ENCODE measurements at regions not wholly inside any gene's neighbourhood (a gene's known extent, or its start where the extent isn't known, plus 50 kb on each side); places are given as distances from the start of the nearest gene placed in this dataset.
"Not testable (repeated sequence)": the region's sequence is repeated elsewhere in the genome, so short reads cannot be mapped to it uniquely, and the experiment has no call there.

DNA sequence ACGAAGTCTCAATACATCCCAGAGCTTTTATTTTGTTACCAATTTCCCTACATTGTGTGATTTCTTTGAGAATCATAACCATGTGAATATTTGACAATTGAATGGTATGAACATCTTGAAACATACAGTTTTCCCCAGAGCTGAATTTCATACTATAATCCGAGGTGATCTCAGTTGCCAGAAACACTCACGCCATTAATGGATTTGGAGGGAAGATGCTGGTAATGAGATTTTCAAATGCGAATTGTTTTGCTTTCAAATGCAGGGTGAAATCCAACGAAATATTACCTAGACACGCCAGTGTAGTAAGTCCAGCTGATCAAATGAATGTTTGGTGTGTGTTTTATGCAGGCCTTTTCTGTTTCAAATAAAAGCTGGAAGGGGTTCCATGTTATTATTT, 277.8 kb upstream of the CDH5 start:
- no peak for DNase-seq

DNA sequence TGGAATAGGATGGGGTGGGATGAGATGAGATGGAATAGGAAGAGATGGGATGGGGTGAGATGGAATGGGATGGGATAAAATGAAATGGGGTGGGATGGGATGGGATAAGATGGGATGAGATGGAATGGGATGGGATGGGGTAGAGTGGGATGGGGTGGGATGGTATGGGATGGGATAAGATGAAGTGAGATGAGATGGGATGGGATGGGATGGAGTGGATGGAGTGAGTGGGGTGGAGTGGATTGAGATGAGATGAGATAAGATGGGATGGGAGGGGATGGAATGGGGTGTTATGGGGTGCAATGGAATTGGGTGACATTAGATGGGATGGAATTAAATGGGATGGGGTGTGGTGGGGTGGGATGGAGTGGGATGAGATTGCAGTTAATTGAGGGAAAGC, 279.2 kb upstream of the CDH5 start:
- DNase-seq, result no peak

DNA sequence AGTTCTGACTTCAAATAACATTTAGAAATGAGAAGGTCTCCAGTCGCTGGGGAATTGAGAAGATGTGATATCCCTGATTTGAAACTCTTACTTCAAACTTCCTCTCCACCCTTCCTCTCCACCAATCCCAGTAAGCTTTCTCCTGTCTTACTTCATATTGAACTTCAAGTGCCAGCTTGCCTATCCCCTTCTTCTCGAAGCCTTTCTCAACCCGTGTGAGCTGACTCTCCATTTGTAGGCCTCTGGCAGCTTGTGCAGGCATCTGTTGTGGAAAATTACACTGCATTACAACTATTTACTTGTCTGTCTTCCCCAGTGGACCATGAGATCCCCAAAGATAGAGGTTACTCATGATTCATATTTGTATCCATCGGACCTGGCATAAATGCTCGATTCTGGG, 280.8 kb upstream of the CDH5 start:
- DNase-seq, result no peak

DNA sequence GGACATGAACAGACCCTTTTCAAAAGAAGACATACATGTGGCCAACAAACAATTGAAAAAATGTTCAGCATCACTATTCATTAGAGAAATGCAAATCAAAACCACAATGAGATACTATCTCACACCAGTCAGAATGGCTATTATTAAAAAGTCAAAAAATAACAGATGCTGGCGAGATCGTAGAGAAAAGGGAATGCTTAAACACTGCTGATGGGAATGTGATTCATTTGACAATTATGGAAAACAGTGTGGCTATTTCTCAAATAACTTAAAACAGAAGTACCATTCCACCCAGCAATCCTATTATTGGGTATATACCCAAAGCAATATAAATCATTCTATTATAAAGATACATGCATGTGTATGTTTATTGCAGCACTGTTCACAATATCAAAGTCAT, 281.8 kb upstream of the CDH5 start:
- not testable (repeated sequence) for DNase-seq

DNA sequence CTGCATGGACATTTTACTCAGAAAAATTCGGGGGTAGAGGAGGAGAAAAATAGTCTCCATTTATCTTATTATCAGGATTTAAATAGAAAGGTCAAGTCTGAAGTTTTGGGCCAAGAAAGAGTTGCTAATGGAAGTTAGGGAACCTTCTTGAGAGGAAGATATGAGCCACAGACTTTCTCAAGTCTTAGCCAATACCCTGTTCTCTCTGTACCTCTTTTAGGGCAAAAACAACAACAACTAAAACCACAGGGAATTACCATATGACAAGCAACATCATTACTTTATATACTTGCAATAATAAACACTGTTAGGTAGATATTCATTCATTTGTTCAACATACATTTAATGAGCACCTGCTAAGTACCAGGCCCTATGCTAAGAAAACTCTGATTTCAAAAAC, 282.2 kb upstream of the CDH5 start:
- DNase-seq, result no peak

DNA sequence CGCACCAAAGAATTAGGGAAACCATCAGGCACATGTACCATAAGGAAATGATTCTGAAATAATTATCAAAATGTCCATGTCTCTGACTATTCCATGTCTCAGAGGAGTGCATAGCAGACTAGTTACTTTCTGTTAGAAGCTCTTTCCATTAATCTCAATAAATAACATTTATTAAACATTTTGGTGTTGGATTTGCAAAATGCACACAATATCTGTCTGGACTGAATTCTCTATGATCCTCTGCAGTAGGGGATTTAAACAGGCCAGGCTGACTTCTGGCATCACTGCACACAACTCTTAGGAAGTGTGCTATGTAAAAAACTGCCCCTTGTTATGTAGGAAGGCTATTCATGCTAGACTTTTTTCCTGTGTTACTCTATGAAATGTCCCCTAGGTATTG, 283.3 kb upstream of the CDH5 start:
- no peak for DNase-seq

DNA sequence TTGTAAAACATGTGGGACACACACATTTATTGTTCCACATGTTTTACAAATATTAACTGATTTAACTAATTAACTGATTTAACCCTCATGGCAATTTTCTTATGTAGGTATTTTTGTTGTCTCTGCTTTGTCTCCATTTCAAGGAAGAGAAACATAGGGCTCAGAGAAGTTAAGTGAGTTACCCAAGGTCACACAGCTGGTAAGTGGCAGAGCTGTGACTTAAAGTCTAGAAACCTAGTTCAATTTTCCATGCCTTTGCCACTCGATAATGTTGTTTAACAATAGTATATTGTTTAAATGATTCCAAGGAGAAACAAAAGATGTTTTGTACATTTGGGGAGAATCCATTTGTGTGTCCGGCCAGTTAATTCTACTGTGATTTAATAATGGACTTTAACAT, 284.1 kb upstream of the CDH5 start:
- no peak for DNase-seq

DNA sequence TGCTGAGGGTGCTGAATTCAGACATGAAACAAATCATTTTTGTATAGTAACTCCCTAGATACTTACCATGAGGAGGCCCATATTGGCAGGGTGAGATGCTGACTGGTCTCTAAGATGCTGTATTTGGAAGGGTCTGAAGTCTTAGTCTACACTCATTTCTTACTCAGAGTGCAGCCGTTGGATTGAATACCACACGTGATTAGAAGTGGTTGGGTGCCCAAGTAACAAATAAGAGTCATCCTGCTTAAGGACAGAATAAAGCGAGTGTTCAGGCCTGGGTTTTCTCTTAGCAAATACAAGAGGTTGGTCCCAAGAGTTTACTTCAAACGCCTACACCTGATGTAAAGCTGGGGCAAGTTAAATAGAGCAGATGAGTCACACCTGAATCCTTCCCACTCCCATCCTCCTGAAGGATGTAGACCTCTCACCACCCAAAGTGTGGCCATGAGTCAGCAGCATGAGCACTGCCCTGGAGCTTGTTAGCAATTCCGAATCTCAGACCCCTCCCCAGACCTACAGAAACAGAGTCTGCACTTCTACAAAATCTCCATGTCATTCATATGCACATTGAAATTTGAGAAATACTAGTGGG, 284.6 kb upstream of the CDH5 start:
- no peak for DNase-seq

DNA sequence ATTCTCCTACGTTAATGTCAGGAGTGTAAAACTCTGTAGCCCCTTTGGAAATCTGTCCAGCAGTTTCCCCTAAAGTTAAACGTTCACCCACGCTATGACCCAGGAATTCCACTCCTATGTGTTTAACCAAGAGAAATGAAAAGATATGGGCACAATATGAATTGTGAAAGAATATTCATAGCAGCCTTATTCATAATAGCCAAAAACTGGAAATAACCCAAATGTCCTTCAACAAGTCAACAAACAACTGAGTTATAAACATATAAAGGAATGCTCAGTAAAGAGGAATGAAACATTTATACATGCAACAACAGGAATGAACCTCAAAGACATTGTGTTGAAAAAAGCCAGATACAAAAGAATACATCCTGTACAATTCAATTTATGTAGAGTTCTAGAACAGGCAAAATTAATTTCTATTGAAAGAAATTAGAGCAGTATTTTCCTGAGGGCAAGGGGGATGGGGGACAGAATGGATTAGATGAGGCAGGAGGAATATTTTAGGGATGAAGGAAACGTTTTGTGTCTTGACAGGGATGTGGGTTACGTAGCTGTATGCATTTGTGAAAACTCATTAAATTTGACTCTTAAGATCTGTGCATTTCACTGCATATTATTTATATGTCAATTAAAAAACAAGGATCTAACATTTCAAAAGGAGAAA, 286.7 kb upstream of the CDH5 start:
- no peak for DNase-seq

DNA sequence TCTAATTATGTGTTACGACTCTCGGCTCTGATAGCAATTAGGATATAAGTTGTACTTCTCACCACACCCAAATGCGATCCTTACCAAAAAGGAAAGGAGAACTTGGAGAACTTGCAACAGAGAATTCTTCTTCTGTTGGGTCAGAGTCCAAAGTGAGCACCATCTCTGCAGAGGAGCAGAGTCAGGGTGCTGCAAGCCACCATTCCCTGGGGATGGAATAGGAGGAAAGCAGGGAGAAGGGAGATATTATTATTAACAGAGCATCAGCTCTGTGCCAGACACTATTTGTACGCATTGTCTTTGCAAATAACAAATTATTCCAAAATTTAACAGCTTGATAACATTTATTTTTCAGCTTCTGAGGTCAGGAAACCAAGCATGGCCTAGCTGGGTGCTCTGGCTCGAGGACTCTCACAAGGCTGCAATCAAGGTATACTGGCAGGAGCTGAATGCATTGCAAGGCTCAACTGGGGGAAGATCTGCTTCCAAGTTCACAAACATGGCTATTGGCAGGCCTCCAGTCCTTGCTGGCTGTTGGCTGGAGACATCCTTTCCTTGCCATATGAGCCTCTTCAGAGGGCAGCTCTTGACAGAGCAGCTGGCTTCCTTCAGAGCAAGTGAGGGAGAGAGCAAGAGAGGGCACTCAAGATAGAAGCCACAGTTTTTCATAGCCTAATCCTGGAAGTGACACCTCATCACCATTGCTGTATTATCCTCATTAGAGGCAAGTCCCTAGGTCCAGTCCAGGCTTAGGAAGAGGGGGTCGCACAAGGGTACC, 296.2 kb upstream of the CDH5 start:
- DNase-seq, result no peak

DNA sequence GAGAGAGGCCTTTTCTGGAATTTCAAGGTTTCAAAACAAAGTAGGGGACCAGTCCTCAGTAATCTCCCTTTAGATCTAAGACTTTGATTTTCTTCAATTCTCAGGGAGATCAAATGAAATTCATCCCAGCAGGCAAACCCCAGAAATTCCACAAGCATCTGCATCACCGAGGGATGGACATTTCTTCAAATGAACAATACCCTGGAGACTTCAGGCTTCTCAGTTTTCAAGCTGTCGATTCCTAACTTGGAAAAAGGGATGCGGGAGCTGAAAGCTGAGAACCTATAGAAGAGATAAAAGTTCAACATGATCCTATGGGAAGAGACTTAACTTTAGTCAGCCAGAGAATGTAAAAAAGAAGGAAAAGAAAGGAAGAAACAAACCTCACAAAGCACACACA, 296.9 kb upstream of the CDH5 start:
- no peak for DNase-seq

DNA sequence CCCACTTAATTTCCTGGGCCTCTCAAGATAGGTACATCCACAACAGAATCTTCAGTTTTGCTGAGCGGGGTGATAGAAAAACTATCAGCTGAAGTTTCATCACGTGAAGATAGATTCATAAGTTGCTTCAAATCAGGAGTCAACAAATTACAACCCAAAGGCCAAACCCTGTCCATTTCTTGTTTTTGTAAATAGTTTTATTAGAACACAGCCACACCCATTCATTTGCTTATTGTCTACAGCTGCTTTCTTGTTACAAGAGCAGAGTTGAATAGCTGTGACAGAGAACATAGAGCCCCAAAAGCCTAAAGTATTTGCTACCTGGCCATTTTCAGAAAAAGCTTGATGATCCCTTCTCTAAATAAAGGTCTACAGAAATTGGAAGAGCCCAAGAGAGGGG, 300.1 kb upstream of the CDH5 start:
- no peak for DNase-seq

DNA sequence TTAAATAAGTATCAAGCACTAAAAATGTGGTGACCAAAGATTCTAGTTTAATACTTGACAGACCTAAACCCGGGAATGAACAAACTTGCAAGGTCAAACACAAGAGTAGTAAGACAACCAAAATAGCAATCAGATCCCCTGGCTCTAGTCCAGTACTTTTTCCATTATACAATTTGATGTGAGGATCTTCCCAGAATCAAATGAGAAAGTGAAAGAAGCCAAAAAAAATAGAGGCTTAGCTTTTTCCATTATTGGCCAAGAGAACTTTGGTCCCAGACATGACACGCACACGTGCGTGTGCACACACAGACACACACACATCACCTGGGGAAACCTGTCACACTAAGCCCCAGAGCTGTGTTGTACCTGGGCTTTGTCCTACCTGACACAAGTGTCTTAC, 300.6 kb upstream of the CDH5 start:
- no peak for DNase-seq

DNA sequence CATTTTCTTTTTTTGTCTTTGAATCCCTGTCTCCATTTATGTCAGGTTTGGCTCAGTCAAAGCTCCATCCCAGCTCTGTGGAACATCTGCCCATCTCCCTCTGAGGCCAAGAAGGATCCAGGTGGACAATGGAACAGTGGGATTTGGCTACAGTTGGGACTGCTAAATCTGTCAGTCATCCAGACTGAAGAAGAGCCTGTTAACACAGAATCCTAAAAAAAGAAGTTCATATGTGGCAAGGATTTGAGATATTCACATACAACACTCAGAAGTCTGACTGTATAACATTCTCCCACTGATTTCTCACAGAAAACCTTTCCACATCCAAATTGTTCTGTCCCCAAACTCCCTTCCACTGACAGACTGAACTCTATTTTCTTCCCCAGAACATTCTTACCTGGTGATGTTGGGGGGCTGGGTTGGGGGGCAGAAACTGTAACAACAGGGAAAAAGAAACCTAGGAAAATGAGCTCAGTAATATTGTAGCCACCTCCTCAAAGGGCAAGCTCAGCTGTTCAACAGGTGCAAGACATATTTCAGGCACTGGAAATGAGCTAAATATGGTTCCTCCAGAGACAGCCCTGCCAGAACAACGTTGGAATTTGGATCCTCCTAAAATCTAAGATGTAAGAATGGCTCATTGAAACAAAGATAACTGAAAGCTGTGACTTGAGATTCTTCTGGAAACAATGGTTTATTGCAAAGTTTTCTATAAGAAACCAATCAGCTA, 301.5 kb upstream of the CDH5 start:
- DNase-seq, result no peak

DNA sequence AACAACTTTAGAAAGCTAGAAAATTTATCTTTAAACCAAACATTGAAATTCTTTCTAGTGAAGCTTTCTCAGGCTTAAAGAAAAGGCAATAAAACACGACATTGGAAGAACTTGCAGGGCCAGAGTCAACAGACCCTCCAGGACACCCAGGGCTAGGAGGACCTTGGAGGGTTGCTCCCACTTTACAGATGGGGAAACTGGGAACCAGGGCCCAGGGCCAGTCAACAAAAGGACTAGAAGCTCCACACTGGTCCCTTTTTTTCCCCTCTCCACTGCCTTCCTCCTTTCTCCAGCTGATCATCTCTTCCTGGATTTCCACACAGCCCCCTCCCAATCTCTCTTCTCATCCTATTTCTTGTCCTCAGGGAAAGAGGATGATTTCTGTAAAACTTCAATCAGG, 307.7 kb upstream of the CDH5 start:
- DNase-seq, result no peak

DNA sequence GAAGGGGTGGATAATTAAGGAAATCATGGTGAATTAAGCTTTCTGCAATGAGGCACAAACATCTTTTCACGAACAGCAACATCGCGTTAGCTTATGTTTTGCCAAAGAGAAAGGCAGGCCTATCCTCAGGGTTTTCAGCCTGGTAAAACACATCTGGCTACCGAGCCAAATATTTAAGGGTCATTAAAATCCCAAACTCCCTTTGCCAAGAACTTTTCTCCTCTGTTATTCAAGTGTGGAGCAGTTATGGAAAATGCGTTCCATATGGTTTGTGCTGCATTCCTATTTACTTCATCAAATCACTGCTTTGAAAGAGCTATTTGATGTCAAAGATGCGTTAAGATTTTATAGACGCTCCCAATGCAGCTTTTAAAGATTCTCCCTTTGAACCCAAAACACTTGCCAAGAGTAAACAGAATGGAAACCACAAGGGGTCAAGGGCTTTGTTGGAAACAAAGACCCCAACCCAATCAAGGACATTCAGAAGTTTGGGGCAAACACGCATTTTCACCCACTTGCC, 308.3 kb upstream of the CDH5 start:
- no peak for DNase-seq

DNA sequence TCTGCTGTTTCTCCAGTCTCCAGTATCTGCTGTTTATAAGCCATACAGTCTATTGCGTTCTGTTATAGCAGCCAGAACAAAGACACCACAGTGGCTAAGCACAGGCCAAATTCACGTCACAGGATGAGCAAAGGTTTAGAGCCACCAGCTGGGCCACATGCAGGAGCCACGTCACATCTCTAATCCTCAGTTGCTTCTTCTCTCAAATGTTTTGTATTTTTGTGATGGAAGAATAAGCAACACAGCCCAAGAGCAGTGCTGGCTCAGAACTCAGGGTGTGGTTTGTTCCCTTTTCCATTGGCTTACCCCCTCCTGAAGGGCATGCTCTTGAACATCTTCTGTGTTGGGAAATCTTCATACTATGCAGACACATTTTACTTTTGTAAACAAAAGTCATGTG, 309.4 kb upstream of the CDH5 start:
- DNase-seq, result no peak

DNA sequence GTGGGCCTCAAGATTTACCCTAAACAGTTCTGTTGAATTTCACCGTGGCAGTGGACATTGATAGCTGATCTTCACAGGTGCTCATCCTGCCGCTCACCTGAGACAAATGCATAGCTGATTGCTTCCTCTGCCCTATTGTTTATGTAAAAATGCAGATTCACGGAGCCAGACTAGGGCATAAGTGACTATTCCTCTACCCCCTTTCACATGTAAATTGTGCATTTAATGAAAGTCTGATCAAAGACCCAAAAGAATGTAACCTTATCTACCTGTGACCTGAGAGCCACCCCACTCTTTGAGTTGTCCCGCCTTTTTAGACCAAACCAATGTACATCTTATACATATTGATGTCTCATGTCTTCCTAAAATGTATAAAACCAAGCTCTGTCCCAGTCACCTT, 312.4 kb upstream of the CDH5 start:
- no peak for DNase-seq

DNA sequence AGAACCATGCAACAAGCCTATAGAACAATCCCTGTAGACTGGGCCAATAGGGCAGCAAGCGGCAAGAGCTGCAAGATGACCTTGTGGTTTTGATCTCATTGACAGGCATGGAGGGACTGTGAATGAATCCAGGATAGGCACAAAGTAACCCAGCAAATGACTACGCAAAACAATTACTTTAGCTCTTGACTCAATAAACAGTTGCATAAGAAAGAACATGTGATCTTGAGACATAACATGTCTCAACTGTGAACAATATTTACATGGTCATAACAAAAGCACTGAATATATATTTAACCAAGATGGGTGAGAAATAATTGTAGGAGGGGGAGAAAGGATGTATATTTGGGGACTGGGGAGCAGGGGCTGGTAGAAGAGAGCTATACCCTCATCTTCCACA, 313.7 kb upstream of the CDH5 start:
- DNase-seq, result no peak

DNA sequence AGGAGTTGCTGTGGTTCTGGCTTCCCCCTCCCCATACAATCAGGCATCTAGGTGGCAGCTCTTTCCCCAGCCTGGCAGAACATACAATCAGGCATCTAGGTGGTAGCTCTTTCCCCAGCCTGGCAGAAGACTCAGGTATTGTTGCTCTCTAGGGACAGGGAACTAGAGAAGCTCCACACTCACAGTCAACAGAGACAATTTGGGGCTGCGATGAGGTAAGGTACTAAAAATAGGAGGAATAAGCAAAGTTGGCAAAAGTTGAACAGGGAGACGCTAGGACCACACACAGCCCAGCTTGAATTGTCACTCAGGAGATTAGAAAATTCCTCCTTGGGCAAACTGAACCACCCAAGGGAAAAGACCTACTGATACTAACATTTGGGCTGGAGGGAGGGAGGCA, 315.5 kb upstream of the CDH5 start:
- DNase-seq, result no peak

DNA sequence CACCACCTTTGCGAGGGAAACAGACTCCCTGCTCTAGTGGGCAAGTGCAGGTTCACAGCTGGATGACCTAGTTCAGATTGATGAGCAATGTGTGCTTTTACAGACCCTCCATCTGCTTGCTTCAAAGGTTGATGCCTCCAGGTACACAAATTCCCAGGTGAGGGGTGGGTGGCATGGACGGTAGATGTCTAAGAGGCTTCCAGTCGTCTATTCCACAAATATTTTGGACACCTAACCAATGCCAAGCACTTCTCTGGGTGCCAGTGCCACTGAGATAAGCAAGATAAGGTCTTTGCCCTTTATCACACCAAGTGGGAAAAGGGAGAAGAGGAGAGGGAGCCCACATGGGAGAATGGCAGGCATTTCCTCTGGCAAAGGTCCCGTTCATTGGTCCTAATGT, 316.6 kb upstream of the CDH5 start:
- no peak for DNase-seq

DNA sequence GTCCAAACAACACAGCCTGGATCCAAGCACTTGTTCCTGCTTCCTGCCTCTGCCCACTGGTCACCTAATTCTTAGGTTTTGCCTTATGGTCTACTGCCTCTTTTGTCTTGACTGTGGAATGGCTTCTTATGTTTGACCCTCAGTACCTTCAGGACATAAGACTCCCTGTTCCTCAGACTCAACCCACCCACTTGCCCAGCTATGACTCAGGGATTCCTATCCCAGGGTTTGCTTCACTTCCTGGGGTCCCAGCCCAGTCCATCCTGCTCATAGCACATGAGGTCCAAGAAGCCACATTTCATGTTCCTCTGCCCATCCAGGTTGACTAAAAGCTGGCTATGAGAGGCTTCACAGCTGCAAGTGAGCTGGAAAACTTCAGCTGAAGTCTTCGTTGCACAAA, 320.9 kb upstream of the CDH5 start:
- no peak for DNase-seq

DNA sequence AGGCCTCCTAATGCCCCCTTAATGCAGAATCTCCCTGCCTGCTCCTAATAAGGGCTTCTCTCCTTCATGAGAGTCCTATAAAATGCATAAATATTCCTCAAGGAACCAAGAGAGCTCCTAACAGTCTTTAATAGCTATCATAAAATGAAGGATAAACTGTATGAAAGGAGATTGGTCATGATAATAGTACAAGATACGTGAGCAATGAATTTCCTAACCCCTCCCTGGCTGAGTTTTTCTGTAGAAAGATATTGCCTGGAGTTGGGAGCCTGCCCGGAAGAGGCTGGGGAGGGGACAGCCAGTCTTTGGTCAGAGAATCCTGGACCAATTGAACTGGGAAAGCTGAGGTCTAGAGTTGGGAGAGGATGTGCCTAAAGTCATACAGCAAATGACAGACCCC, 321.9 kb upstream of the CDH5 start:
- DNase-seq, result no peak

DNA sequence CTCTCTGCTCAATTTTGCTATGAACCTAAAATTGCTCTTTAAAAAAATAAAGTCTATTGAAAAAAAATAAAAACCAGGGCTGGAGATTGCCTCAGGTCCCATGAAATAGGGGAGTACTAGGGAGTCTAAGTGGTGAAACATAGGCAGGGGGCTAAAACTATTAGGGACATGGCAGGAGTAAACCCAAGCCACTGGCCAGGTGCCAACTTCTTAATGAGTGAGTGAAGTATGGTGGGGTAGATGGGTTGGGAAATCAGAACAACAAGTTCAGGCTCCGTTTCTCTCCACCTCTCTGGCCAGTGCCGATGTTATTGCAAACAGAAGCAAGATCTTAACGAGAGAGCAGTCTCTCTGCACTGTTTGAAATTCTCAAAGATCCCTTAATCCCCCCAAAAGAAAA, 322.4 kb upstream of the CDH5 start:
- DNase-seq, result no peak

All from stimulated activated CD4-positive, alpha-beta T cell treated with anti-CD3 and anti-CD28 coated beads, Interleukin-4, amount 100 ng/mL, for 4 hours (primary cell).